ENCODE measurements at regions not wholly inside any gene's neighbourhood (a gene's known extent, or its start where the extent isn't known, plus 50 kb on each side); places are given as distances from the start of the nearest gene placed in this dataset.
A peak's percentile ranks its signal among the peaks of the same experiment; 100 is the strongest.

DNA sequence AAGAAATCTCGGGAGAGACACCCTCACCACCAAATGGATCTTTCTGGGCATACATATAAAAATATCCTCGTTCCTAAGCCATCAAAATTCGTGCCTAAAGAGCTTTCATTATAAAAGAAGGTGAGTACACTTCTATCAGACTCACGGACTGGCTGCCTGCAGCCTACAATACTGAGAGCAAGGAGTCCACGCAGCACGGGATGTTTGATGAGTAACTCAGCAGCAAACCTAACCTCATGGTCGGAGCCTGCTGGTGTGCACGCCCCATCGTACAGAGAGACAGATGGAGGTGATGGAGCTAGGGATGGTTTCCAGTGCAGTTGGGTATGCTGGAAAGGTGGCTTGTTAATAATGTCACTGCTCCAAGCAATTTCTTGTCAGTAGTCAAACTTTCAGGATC is 256.2 kb downstream of the FIGN start:
- Histone ChIP-seq H3K27ac (ENCODE audit: low read length) (no peak overlapping the region), H3K27me3 (ENCODE audit: control insufficient read depth, insufficient read depth) (no peaks in the 10 kb centered on the region), H3K4me1 (ENCODE audit: control insufficient read depth, insufficient read depth, low read length) (no peaks in the 10 kb centered on the region), H3K9me3 (ENCODE audit: control insufficient read depth, low read length) (no peaks in the 10 kb centered on the region), H3K4me3 (ENCODE audit: low read length) (no peak overlapping the region)
- ATAC-seq (no peak), DNase-seq (no peak)
- WGBS, result 89% methylated on average over 9 of the region's 9 CpGs
- intact Hi-C loops (cut with DNase I), result loop anchor here in 1 of 4 donors (10.0 kb wide), 1 partner anchor 585 kb away; no protein-coding TSS in a partner anchor

GRCh38 chr2:163475815-163476214 is 260.0 kb downstream of the FIGN start:
- intact Hi-C loops (cut with DNase I), result loop anchor here in 1 of 4 donors (10.0 kb wide), 1 partner anchor 589 kb away; no protein-coding TSS in a partner anchor

GRCh38 chr2:163474889-163475288 is 260.9 kb downstream of the FIGN start:
- Histone ChIP-seq H3K4me1 (ENCODE audit: control insufficient read depth, insufficient read depth, low read length) (peaks cover 2% of the 10 kb centered on the region), H3K27me3 (ENCODE audit: control insufficient read depth, insufficient read depth) (no peaks in the 10 kb centered on the region), H3K4me3 (ENCODE audit: low read length) (no peak overlapping the region), H3K27ac (ENCODE audit: low read length) (no peak overlapping the region), H3K9me3 (ENCODE audit: control insufficient read depth, low read length) (no peaks in the 10 kb centered on the region)
- DNase-seq (no peak), ATAC-seq (no peak)
- intact Hi-C loops (cut with DNase I), result loop anchor here in 1 of 4 donors (10.0 kb wide), 1 partner anchor 590 kb away; no protein-coding TSS in a partner anchor
- WGBS, result 75% methylated on average over 4 of the region's 4 CpGs

More at GRCh38 chr2:163475815-163476214, 260.0 kb downstream of the FIGN start:
- no peaks in the 10 kb centered on the region for H3K27me3 ChIP-seq (ENCODE audit: control insufficient read depth, insufficient read depth)
- H3K9me3 ChIP-seq (ENCODE audit: control insufficient read depth, low read length), result no peaks in the 10 kb centered on the region
- H3K27ac ChIP-seq (ENCODE audit: low read length), result no peak overlapping the region
- 64% methylated on average over 3 of the region's 3 CpGs for WGBS
- DNase-seq (no peak), ATAC-seq (no peak)
- H3K4me1 ChIP-seq (ENCODE audit: control insufficient read depth, insufficient read depth, low read length), result peaks cover 2% of the 10 kb centered on the region
- no peak overlapping the region for H3K4me3 ChIP-seq (ENCODE audit: low read length)

DNA sequence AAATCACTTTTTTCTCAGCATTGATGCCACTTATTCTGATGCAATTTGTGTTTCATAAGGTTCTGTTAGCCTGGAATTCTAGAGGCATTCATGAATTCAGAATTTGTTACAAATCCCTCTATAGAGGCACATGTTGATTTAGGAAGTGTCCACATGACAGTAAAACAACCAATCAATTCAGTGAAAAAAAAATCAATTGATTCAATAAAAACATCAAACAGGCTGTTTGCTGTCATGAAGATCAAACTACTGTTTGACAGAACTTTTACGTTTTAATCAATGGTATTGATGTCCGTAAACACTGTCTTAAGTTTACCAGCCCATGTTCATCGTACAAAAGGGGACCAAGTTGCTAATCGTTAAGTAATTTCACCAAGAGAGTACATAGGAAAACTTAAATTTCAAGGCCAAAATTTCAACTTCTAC is 261.5 kb downstream of the FIGN start:
- intact Hi-C loops (cut with DNase I), result loop anchor here in 1 of 4 donors (10.0 kb wide), 1 partner anchor 590 kb away; no protein-coding TSS in a partner anchor
- H3K27ac ChIP-seq (ENCODE audit: low read length), result no peak overlapping the region
- peaks cover 2% of the 10 kb centered on the region for H3K4me1 ChIP-seq (ENCODE audit: control insufficient read depth, insufficient read depth, low read length)
- no peaks in the 10 kb centered on the region for H3K9me3 ChIP-seq (ENCODE audit: control insufficient read depth, low read length)
- no peak for DNase-seq
- no peak for ATAC-seq
- WGBS, result 87% methylated on average over 4 of the region's 4 CpGs
- no peak overlapping the region for H3K4me3 ChIP-seq (ENCODE audit: low read length)
- no peaks in the 10 kb centered on the region for H3K27me3 ChIP-seq (ENCODE audit: control insufficient read depth, insufficient read depth)

GRCh38 chr2:163471947-163472346 is 263.9 kb downstream of the FIGN start:
- intact Hi-C loops (cut with DNase I), result loop anchor here in 1 of 4 donors (10.0 kb wide), 1 partner anchor 593 kb away; no protein-coding TSS in a partner anchor

DNA sequence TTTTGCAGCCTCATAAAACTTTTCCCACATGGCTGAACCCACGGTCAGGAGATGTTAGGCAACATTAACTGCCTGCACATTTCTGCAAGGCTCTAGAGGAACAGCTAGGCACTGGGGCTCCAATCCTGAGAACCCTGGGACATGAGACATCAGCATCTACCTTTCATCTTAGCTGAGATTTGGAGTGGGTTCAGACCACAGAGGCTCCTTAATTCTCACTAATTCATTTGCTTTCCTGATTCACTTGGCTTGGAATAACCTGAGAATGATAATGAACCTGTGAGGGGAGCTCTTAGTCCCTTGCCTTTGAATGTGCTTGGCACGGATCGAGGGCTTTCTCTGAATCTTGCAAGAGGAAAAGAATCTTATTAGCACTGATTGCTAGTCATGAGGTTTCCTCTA is 266.2 kb downstream of the FIGN start:
- Histone ChIP-seq H3K4me3 (ENCODE audit: low read length) (no peak overlapping the region), H3K27ac (ENCODE audit: low read length) (no peak overlapping the region), H3K4me1 (ENCODE audit: control insufficient read depth, insufficient read depth, low read length) (peaks cover 2% of the 10 kb centered on the region), H3K27me3 (ENCODE audit: control insufficient read depth, insufficient read depth) (no peaks in the 10 kb centered on the region), H3K9me3 (ENCODE audit: control insufficient read depth, low read length) (no peaks in the 10 kb centered on the region)
- WGBS, result 11% methylated on average over 3 of the region's 3 CpGs
- intact Hi-C loops (cut with DNase I), result no loop called here
- no peak for ATAC-seq
- DNase-seq, result no peak

More at GRCh38 chr2:163471947-163472346, 263.9 kb downstream of the FIGN start:
- no peak overlapping the region for H3K4me3 ChIP-seq (ENCODE audit: low read length)
- H3K4me1 ChIP-seq (ENCODE audit: control insufficient read depth, insufficient read depth, low read length), result peaks cover 2% of the 10 kb centered on the region
- H3K9me3 ChIP-seq (ENCODE audit: control insufficient read depth, low read length), result no peaks in the 10 kb centered on the region
- H3K27me3 ChIP-seq (ENCODE audit: control insufficient read depth, insufficient read depth), result no peaks in the 10 kb centered on the region
- 9% methylated on average over 1 of the region's 1 CpG for WGBS
- no peak for DNase-seq
- no peak overlapping the region for H3K27ac ChIP-seq (ENCODE audit: low read length)
- ATAC-seq, result peak; percentile 38 to 43

DNA sequence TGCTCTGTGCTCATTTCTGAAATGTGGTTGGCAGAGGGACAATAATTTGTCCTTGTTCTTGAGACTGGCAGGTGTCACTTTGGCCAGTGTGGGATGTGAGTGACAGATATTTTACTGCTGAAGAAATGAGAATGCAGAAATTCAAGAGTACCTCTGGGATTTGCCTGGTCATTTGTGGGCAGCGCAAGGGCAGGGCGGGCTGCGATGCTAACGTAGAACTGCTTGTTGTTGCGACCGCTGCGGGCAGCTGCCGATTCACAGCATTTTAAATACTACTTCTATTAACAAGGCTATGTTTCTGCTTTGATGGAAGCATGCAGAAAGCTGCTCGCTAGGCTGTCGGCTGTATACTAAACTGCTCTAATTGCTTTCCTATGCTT is 268.6 kb downstream of the FIGN start:
- ATAC-seq (no peak), DNase-seq (peak in 1 of 3 donors; percentile 40)
- Histone ChIP-seq H3K4me3 (ENCODE audit: low read length) (peak overlapping the region; percentile 6), H3K4me1 (ENCODE audit: control insufficient read depth, insufficient read depth, low read length) (no peaks in the 10 kb centered on the region), H3K27me3 (ENCODE audit: control insufficient read depth, insufficient read depth) (no peaks in the 10 kb centered on the region), H3K27ac (ENCODE audit: low read length) (no peak overlapping the region), H3K9me3 (ENCODE audit: control insufficient read depth, low read length) (no peaks in the 10 kb centered on the region)
- WGBS, result 77% methylated on average over 10 of the region's 10 CpGs
- intact Hi-C loops (cut with DNase I), result no loop called here

- H3K4me3 ChIP-seq (ENCODE audit: low read length), result no peak overlapping the region
- 63% methylated on average over 11 of the region's 11 CpGs for WGBS
- H3K9me3 ChIP-seq (ENCODE audit: control insufficient read depth, low read length), result no peaks in the 10 kb centered on the region
- DNase-seq (no peak), ATAC-seq (peak in 1 of 2 donors; percentile 36)
- intact Hi-C loops (cut with DNase I), result no loop called here
- H3K4me1 ChIP-seq (ENCODE audit: control insufficient read depth, insufficient read depth, low read length), result no peaks in the 10 kb centered on the region
- H3K27ac ChIP-seq (ENCODE audit: low read length), result no peak overlapping the region
- H3K27me3 ChIP-seq (ENCODE audit: control insufficient read depth, insufficient read depth), result no peaks in the 10 kb centered on the region
Observed at GRCh38 chr2:163466331-163467250, 269.2 kb downstream of the FIGN start.

- 22% methylated on average over 2 of the region's 2 CpGs for WGBS
- H3K4me1 ChIP-seq (ENCODE audit: control insufficient read depth, insufficient read depth, low read length), result no peaks in the 10 kb centered on the region
- H3K9me3 ChIP-seq (ENCODE audit: control insufficient read depth, low read length), result no peaks in the 10 kb centered on the region
- H3K27ac ChIP-seq (ENCODE audit: low read length), result no peak overlapping the region
- intact Hi-C loops (cut with DNase I), result no loop called here
- H3K27me3 ChIP-seq (ENCODE audit: control insufficient read depth, insufficient read depth), result no peaks in the 10 kb centered on the region
- H3K4me3 ChIP-seq (ENCODE audit: low read length), result no peak overlapping the region
- ATAC-seq (peak in 1 of 2 donors; percentile 41), DNase-seq (no peak)
Observed at GRCh38 chr2:163465440-163465839, 270.4 kb downstream of the FIGN start.

- no peak for ATAC-seq
Observed at GRCh38 chr2:163463411-163463810, 272.4 kb downstream of the FIGN start.

GRCh38 chr2:163462993-163463392 is 272.8 kb downstream of the FIGN start:
- intact Hi-C loops (cut with DNase I), result no loop called here
- H3K9me3 ChIP-seq (ENCODE audit: control insufficient read depth, low read length), result no peaks in the 10 kb centered on the region
- no peak overlapping the region for H3K4me3 ChIP-seq (ENCODE audit: low read length)
- no peaks in the 10 kb centered on the region for H3K4me1 ChIP-seq (ENCODE audit: control insufficient read depth, insufficient read depth, low read length)
- ATAC-seq (no peak), DNase-seq (no peak)
- 94% methylated on average over 5 of the region's 5 CpGs for WGBS
- H3K27ac ChIP-seq (ENCODE audit: low read length), result no peak overlapping the region
- no peaks in the 10 kb centered on the region for H3K27me3 ChIP-seq (ENCODE audit: control insufficient read depth, insufficient read depth)

More at GRCh38 chr2:163463411-163463810, 272.4 kb downstream of the FIGN start:
- Histone ChIP-seq H3K27me3 (ENCODE audit: control insufficient read depth, insufficient read depth) (no peaks in the 10 kb centered on the region), H3K27ac (ENCODE audit: low read length) (no peak overlapping the region), H3K4me1 (ENCODE audit: control insufficient read depth, insufficient read depth, low read length) (no peaks in the 10 kb centered on the region), H3K4me3 (ENCODE audit: low read length) (no peak overlapping the region), H3K9me3 (ENCODE audit: control insufficient read depth, low read length) (no peaks in the 10 kb centered on the region)
- WGBS, result 91% methylated on average over 3 of the region's 3 CpGs
- intact Hi-C loops (cut with DNase I), result no loop called here
- no peak for DNase-seq
